NCI-H526 treated with DMSO at 0.1 percent for 48 hours (cell line): ENCODE measurements at regions not wholly inside any gene's neighbourhood (a gene's known extent, or its start where the extent isn't known, plus 50 kb on each side); places are given as distances from the start of the nearest gene placed in this dataset.
"Not testable (repeated sequence)": the region's sequence is repeated elsewhere in the genome, so short reads cannot be mapped to it uniquely, and the experiment has no call there.

ENCODE experiments used
- DNase-seq: peaks from one replicate; lab custom pipeline; 2025; lab: John Stamatoyannopoulos, UW

DNA sequence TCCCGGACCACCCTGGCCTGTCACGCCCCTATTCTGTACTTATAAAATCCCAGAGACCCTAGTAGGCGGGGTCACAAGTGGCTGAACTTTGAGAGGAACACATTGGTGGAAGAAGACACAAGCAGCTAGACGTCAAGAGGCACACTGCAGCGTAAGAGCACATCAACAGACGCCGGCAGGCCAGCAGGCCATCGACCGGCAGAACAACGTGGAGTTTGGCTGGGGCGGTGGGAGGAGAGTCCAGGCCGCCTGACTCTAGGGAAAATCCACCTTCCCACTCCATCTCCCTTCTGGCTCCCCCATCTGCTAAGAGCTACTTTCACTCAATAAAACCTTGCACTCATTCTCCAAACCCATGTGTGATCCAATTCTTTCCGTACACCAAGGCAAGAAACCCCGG lies 601.8 kb upstream of the CDH2 start:
- no peak for DNase-seq

- DNase-seq = no peak
These were observed 600.8 kb upstream of the CDH2 start for GRCh38 chr18:28777756-28778155.

GRCh38 chr18:28771849-28772248 lies 594.9 kb upstream of the CDH2 start:
- no peak for DNase-seq

DNA sequence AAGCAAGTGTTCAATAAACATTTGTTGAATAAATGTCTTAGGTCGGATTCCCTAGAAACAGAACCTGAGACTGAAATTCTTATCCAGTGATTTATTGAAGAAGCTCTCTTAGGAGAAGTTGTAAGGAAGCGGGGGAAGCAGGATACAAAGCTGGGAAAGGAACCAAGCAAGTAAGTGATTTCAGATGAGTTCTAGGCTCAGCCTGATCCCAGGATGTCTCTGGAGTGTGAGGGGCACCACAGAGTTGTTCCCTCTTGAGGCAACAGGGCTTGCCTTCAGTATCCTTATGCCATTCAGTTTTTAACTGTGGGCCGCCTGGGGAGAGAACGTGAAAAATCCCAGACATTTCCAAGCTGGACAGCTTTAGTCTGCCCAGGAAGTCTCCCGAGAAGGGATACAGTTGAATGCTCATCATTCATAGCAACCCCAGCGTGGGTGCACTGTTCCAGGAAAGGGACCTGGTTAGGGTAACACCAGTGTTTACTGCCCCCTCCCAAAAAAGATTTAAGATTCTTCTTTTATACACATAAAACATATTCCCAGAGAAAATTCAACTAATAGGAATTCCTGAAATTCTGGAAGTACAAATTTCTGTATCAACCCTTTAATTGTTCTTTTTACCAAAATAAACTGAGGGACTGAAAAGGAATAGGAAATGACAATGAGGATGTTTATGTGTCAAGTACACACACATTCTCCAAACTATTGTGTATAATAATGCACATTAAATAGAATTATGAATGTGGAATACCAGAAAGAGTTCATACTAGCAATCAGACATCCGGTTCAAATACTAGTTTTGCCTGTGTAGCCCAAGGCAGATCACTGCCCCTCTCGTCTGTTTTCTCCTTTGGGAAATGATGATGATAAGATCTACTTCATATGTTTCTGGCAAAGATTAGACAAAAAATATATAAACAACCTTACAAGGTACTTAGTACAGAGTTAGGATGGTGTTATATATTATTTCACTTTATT lies 592.1 kb upstream of the CDH2 start:
- no peak for DNase-seq

DNA sequence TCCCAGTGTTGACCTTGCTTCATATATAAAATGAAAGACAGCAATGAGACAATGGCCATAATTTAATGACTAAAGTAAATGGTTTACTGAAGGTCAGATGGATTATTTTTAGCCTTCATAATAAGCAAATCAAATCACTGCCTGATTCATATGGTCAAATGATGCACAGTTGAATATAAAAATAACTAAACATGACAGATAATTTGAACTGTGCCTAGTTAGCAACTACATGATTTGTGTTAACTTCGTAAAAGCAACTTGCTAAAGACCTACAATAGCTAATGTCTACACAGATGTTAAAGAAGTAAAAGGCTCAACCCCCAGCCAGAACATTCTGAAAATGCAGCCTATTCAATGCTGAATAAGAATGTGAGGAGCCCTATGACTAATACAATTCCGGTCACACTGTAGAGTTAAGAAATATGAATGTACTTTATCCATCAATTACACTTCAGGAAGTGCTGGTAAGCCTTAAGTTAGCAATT lies 590.8 kb upstream of the CDH2 start:
- no peak for DNase-seq

DNA sequence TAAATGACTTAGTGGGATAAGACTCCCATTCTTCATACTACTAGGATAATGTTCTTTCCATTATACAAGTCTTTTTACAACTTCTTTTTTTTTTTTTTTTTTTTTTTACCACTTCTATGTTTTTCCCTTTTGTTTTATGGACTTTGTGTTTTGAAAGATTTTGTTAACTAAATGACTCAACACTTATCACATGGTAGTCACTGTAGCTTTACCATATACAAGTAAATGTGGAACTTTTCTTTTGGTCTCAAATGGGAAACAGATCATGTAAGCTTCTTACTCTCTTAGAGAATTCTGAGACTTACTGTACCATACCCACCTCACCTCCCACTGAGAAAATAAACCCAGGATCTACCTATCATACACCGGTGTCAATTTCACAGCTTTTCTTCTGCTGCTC lies 590.3 kb upstream of the CDH2 start:
- DNase-seq = no peak

GRCh38 chr18:28766721-28767120 lies 589.8 kb upstream of the CDH2 start:
- no peak for DNase-seq

DNA sequence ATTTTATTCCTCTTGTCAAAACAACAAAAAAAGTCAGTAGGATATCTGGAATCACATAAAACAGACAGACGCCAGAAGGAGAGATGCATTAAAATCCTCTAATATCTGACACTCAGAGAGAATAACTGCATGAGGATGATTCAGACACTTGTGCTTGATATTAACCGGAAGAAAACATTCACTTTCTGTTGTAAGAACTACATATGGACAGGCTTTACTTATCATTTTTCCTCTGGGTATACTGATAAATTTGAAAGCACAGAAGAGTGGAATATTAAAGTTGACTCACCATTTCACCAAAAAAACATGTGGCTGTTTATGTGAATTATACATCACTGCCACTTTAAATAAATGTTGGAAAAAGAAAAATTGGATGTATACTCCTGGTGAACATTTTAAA lies 589.1 kb upstream of the CDH2 start:
- no peak for DNase-seq

GRCh38 chr18:28760299-28760698 lies 583.4 kb upstream of the CDH2 start:
- DNase-seq = no peak

DNA sequence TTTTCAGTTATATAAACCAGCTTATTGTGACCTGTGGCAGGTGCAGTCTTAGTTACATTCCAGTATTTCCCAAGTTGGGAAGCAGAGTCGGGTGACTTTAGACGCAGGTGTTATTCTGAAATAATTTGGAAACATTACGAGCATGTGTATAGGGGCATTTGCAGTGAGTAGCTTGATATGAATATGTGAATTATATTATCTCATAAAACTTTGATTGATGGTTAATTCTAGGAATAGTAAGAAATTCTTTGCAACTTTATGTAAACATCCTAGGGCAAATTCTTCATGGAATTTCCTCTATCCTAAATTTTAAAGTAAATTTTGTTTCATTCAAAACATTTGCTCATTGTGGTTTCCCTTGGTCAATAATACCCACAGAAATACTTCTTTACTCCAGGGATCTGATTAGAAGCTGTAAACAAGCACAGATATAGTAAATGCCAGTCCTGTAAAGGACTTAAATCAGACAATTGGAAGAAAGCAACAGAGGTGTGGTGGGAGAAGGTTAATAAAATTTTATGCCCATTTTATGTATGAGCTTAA lies 580.6 kb upstream of the CDH2 start:
- DNase-seq = no peak

GRCh38 chr18:28743115-28743514 lies 566.2 kb upstream of the CDH2 start:
- no peak for DNase-seq

GRCh38 chr18:28740575-28740974 lies 563.6 kb upstream of the CDH2 start:
- DNase-seq = no peak

GRCh38 chr18:28736951-28737350 lies 560.0 kb upstream of the CDH2 start:
- DNase-seq = no peak

DNA sequence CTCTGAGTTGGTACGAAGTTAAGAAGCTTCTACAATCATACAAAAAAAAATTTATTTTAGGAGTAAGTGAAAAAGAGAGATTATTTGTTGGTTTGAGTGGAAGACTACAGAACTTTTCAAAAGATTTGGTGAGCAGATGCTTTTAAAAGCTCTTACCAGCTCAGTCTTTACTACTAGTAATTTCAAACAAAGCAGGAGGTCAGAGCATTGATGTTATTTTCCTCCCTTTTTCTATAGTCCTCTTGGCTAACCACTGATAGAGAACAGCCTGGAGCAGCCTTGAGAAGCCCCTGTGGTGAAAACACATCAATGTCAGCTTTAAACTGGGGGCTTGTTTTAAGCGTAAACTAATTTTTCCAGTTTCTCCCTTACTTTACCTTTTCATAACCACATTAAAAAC lies 559.3 kb upstream of the CDH2 start:
- DNase-seq = no peak

DNA sequence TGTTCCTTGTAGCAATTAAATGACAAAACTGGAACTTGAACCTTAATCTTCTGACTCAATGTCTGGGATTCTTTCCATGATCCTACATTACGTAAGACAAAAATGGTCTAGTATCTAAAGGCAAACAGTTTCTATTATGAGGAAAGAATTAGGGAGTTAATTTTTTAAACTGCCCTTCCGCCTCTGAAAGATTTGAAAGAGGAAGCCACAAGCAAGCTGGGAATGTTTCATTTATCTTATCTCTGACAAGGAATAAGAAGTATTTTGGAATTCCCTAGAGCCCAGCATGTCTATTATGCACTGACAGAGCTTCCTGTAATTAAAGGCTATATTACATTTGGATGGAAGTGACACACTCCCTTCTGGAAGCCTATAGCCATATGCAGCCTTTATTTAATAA lies 558.8 kb upstream of the CDH2 start:
- no peak for DNase-seq

- no peak for DNase-seq
These were observed 552.4 kb upstream of the CDH2 start for GRCh38 chr18:28729321-28729720.

DNA sequence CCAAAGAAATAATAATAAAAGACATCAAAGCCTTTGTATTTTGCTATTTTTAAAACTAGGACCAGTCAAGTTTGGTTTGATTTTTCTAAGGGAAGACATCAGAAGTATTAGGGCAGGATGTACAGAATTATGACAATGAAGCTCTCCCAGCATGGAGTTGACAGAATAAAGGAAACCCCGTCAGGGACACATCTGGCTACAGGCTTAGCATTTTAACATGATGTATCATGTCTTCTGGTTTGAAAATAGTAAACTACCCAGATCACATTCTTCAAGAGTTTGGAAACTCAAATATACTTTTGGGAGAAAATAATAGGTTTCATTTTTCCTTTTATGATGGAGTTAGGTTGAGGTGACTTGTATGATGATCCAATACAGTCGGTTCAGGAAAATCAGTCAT lies 552.0 kb upstream of the CDH2 start:
- DNase-seq = no peak

- DNase-seq = not testable (repeated sequence)
These were observed 550.3 kb upstream of the CDH2 start for GRCh38 chr18:28727189-28727588.

DNA sequence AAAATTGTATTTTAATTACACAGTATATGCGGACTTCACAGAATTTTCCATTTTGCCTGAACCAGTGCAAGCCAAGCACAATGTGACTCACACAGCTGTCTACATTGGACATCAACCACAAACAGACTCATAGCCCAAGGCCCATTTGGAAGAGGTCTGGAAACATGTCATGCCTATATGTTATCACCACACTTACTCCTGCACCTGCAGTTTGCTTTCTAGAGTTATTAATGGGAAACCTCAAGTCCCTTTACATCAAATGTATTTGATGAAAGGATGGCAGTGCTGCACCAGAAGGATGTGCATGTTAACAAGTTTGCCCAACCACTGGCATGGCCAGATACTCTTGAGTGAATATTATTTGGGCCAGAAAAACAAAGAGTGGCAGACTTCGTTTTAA lies 548.9 kb upstream of the CDH2 start:
- DNase-seq = no peak

- no peak for DNase-seq
These were observed 546.6 kb upstream of the CDH2 start for GRCh38 chr18:28723506-28723905.

GRCh38 chr18:28718696-28719095 lies 541.8 kb upstream of the CDH2 start:
- no peak for DNase-seq

DNA sequence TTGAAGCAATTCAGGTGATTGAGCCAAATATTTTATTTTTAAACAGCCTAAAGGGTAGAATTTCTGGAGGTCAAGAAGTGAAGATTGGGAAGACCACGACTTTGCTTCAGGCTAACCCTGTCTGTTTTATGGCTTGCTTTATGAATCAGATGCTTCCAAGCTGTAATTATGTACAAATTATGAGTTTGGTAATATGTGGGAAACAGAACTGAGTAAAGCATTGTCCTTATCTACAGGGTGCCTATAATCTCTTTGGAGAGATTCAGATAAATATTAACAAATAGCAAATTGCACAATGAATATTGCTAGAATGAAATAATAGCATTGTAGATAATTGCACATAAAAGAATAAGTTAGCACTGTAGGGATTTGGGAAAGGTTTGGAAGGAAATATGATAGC lies 539.4 kb upstream of the CDH2 start:
- DNase-seq = no peak

DNA sequence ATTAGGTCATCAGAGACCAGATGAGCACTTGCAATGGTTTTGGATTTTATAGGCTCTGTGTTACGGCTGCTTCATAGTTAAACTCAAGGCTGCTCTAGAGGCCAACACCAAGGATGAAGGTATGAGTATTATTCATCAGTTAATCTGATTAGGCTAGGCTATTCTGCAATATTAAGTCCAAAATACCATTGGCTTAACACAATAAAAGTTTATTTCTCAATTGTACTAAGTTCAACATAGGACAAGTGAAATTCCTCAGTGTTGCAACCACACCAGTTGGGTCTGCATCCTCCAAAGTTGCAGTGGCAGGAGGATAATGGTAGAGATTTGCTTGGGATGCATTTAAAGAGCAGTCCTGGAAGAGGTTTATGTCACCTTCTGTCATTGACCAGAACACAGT lies 538.3 kb upstream of the CDH2 start:
- DNase-seq = no peak

- no peak for DNase-seq
These were observed 537.6 kb upstream of the CDH2 start for GRCh38 chr18:28714498-28714897.
